Loucy (cell line): ENCODE measurements at regions not wholly inside any gene's neighbourhood (a gene's known extent, or its start where the extent isn't known, plus 50 kb on each side); places are given as distances from the start of the nearest gene placed in this dataset.

ENCODE experiments used
- H2AFZ ChIP-seq: fragments of 200-600 bp; sonication (generic); 2 replicates; pipeline ENCODE4 v1.6.0; 2016; ENCODE audit warnings: antibody characterized with exemption, mild to moderate bottlenecking, low read length, moderate library complexity
- H3F3A ChIP-seq: fragments of 200-600 bp; 2 replicates; pipeline ENCODE4 v1.6.0; 2016; ENCODE audit warnings: antibody characterized with exemption, low read depth, mild to moderate bottlenecking
- H3K27me3 ChIP-seq: fragments of 200-600 bp; sonication (generic); 2 replicates; pipeline ENCODE4 v1.6.1; 2014; ENCODE audit warnings: low read length, mild to moderate bottlenecking; ENCODE audit not compliant: insufficient read depth, poor library complexity, severe bottlenecking
- H3K36me3 ChIP-seq: fragments of 200-600 bp; sonication (generic); 2 replicates; pipeline ENCODE4 v1.6.1; 2016; ENCODE audit warnings: low read length; ENCODE audit not compliant: insufficient read depth
- H3K4me1 ChIP-seq: fragments of 200-600 bp; sonication (generic); 2 replicates; pipeline ENCODE4 v1.5.1; 2014; ENCODE audit warnings: low read length, mild to moderate bottlenecking; ENCODE audit not compliant: insufficient read depth, poor library complexity, severe bottlenecking
- H3K4me2 ChIP-seq: fragments of 200-600 bp; sonication (generic); 2 replicates; pipeline ENCODE4 v1.6.0; 2014; ENCODE audit warnings: antibody characterized with exemption, low read length, low read depth, mild to moderate bottlenecking; ENCODE audit not compliant: poor library complexity, severe bottlenecking
- H3K4me3 ChIP-seq: fragments of 200-600 bp; sonication (generic); 2 replicates; pipeline ENCODE4 v1.5.1; 2014; ENCODE audit warnings: low read length, mild to moderate bottlenecking, mixed read lengths; ENCODE audit not compliant: poor library complexity, severe bottlenecking
- H3K79me2 ChIP-seq: fragments of 200-600 bp; sonication (generic); 2 replicates; pipeline ENCODE4 v1.6.1; 2014; ENCODE audit warnings: low read length; ENCODE audit not compliant: insufficient read depth
- H3K9ac ChIP-seq: fragments of 200-600 bp; sonication (generic); 2 replicates; pipeline ENCODE4 v1.6.0; 2014; ENCODE audit warnings: mild to moderate bottlenecking, low read depth, low read length, moderate library complexity; ENCODE audit not compliant: poor library complexity, severe bottlenecking
- H3K9me2 ChIP-seq: fragments of 200-600 bp; sonication (generic); replicated peaks from 2 replicates; pipeline ENCODE4 v1.6.1; 2016; ENCODE audit warnings: low read depth, low read length, mixed read lengths
- H3K9me3 ChIP-seq: fragments of 200-600 bp; sonication (generic); 2 replicates; pipeline ENCODE4 v1.6.1; 2014; ENCODE audit warnings: mild to moderate bottlenecking, antibody characterized with exemption, low read length, low read depth; ENCODE audit not compliant: insufficient read depth
- H4K20me1 ChIP-seq: fragments of 200-600 bp; sonication (generic); 2 replicates; pipeline ENCODE4 v1.6.0; 2014; ENCODE audit warnings: antibody characterized with exemption, low read length, mild to moderate bottlenecking; ENCODE audit not compliant: insufficient read depth, poor library complexity, severe bottlenecking
- EZH2phosphoT487 ChIP-seq: fragments of 200-600 bp; IDR thresholded peaks from 2 replicates; pipeline ENCODE4 v1.6.1; 2018; ENCODE audit warnings: antibody characterized with exemption, mild to moderate bottlenecking, moderate library complexity, borderline replicate concordance
- TF ChIP-seq, protein P1 (sequence below): fragments of 200-600 bp; sonication (generic); conservative IDR thresholded peaks from 2 replicates; pipeline ENCODE4 v1.5.1; 2014; ENCODE audit warnings: mild to moderate bottlenecking, antibody characterized with exemption, low read length

DNA sequence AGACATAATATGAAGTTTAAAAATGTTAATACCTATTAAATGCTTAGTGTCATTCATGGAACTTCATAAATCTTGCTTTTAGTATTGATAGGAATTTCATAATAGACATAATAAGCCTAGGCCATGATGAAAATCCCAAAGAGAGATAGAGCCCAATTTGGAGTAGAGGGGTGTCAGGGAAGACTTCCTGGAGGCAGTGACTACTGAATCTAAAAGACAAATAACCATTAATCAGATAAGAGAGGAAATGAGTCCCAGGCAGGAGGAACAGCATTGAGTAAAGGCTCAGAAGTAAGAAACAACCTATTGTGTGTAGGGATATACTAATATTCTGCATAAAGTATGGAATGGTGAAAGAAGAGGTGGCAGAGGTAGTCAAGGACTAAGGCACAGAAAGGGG, 126.9 kb upstream of the MRPS22 start:
- TF ChIP-seq, protein P1, sequence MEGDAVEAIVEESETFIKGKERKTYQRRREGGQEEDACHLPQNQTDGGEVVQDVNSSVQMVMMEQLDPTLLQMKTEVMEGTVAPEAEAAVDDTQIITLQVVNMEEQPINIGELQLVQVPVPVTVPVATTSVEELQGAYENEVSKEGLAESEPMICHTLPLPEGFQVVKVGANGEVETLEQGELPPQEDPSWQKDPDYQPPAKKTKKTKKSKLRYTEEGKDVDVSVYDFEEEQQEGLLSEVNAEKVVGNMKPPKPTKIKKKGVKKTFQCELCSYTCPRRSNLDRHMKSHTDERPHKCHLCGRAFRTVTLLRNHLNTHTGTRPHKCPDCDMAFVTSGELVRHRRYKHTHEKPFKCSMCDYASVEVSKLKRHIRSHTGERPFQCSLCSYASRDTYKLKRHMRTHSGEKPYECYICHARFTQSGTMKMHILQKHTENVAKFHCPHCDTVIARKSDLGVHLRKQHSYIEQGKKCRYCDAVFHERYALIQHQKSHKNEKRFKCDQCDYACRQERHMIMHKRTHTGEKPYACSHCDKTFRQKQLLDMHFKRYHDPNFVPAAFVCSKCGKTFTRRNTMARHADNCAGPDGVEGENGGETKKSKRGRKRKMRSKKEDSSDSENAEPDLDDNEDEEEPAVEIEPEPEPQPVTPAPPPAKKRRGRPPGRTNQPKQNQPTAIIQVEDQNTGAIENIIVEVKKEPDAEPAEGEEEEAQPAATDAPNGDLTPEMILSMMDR, result no peak
- no peak for TF ChIP-seq EZH2phosphoT487
- Histone ChIP-seq H3K4me2 (no peak overlapping the region), H3K36me3 (no peaks in the 10 kb centered on the region), H3K9ac (no peak overlapping the region), H4K20me1 (no peaks in the 10 kb centered on the region), H3K9me3 (no peaks in the 10 kb centered on the region), H2AFZ (no peak overlapping the region), H3K4me3 (no peak overlapping the region), H3K9me2 (no peaks in the 10 kb centered on the region), H3F3A (no peaks in the 10 kb centered on the region), H3K79me2 (no peaks in the 10 kb centered on the region), H3K4me1 (no peaks in the 10 kb centered on the region), H3K27me3 (no peaks in the 10 kb centered on the region)

DNA sequence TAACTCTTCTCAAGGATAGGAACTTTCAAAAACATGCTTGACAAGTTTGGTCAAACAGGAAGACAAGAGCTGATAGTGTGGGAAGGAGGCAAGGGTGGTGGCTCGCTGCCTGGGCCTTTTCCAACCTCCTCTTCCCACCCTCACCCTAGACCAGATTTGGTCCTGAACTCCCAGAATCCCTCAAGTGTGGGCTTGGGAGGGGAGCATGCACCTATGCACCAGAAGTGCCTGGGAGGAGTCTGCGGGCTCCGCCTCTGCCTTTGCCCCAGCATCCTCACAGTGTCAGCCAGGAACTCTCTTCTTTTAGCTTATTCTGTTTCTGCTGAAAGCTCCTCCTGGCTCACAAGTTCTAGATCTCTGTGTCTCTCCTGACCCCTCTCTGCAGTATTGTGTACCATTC, 126.2 kb upstream of the MRPS22 start:
- H3K36me3 ChIP-seq, result no peaks in the 10 kb centered on the region
- H3K4me2 ChIP-seq, result no peak overlapping the region
- H3K9ac ChIP-seq, result no peak overlapping the region
- peak overlapping the region; percentile 66 for H2AFZ ChIP-seq
- H3K27me3 ChIP-seq, result no peaks in the 10 kb centered on the region
- no peaks in the 10 kb centered on the region for H3F3A ChIP-seq
- H3K4me3 ChIP-seq, result no peak overlapping the region
- no peaks in the 10 kb centered on the region for H3K9me3 ChIP-seq
- no peaks in the 10 kb centered on the region for H3K9me2 ChIP-seq
- TF ChIP-seq EZH2phosphoT487, result no peak
- TF ChIP-seq, protein P1, result no peak
- no peaks in the 10 kb centered on the region for H4K20me1 ChIP-seq
- no peaks in the 10 kb centered on the region for H3K79me2 ChIP-seq
- H3K4me1 ChIP-seq, result no peaks in the 10 kb centered on the region

DNA sequence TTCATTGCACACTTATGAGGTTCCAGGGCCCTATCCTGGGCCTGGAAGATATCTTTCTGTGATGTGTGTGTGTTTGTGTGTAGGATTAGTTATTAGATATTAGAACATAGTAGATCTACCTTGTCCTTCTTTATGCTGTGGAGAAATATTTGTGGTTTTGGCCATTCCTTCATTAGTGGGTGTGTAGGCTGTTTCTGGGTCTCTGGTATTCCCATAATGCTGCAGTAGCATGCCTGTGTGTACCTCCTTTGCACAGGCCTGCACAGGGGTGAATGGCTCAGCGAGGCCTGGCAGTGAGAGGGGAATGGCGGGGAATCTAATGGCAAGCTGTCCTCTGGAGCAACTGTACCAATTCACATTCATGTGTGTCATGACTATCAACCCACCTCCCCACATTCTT, 125.8 kb upstream of the MRPS22 start:
- no peak for TF ChIP-seq EZH2phosphoT487
- H3K4me2 ChIP-seq, result no peak overlapping the region
- H2AFZ ChIP-seq, result peak overlapping the region; percentile 66
- no peaks in the 10 kb centered on the region for H3K79me2 ChIP-seq
- no peaks in the 10 kb centered on the region for H3K9me3 ChIP-seq
- H3K27me3 ChIP-seq, result no peaks in the 10 kb centered on the region
- no peaks in the 10 kb centered on the region for H4K20me1 ChIP-seq
- no peaks in the 10 kb centered on the region for H3K36me3 ChIP-seq
- no peak overlapping the region for H3K4me3 ChIP-seq
- H3K9me2 ChIP-seq, result no peaks in the 10 kb centered on the region
- H3F3A ChIP-seq, result no peaks in the 10 kb centered on the region
- H3K9ac ChIP-seq, result no peak overlapping the region
- H3K4me1 ChIP-seq, result no peaks in the 10 kb centered on the region

DNA sequence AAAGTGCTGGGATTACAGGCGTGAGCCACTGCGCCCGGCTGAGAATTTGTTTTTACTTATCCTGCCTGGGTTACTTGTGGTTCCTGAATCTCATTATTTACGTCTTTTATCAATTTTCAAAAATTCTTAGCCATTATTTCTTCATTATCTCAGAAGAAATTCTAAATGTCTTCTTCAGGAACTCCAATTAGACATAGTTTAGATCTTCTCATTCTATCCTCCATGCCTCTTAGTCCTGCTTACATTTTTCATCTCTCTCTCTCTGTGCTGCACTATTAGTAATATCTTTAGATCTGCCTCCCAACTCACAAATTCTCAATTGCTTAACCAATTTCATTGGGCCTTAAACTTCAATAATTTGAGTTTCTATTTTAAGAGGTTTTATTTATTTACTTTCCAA, 124.4 kb upstream of the MRPS22 start:
- no peaks in the 10 kb centered on the region for H3K4me1 ChIP-seq
- no peak overlapping the region for H2AFZ ChIP-seq
- no peaks in the 10 kb centered on the region for H3K36me3 ChIP-seq
- H3K9me3 ChIP-seq, result no peaks in the 10 kb centered on the region
- H3K4me2 ChIP-seq, result no peak overlapping the region
- no peak overlapping the region for H3K4me3 ChIP-seq
- H3F3A ChIP-seq, result no peaks in the 10 kb centered on the region
- H4K20me1 ChIP-seq, result no peaks in the 10 kb centered on the region
- no peaks in the 10 kb centered on the region for H3K79me2 ChIP-seq
- H3K27me3 ChIP-seq, result no peaks in the 10 kb centered on the region
- H3K9ac ChIP-seq, result no peak overlapping the region
- TF ChIP-seq, protein P1, result no peak
- TF ChIP-seq EZH2phosphoT487, result no peak
- H3K9me2 ChIP-seq, result no peaks in the 10 kb centered on the region
